ENCODE measurements at regions not wholly inside any gene's neighbourhood (a gene's known extent, or its start where the extent isn't known, plus 50 kb on each side); places are given as distances from the start of the nearest gene placed in this dataset.
"Not testable (repeated sequence)": the region's sequence is repeated elsewhere in the genome, so short reads cannot be mapped to it uniquely, and the experiment has no call there.

DNA sequence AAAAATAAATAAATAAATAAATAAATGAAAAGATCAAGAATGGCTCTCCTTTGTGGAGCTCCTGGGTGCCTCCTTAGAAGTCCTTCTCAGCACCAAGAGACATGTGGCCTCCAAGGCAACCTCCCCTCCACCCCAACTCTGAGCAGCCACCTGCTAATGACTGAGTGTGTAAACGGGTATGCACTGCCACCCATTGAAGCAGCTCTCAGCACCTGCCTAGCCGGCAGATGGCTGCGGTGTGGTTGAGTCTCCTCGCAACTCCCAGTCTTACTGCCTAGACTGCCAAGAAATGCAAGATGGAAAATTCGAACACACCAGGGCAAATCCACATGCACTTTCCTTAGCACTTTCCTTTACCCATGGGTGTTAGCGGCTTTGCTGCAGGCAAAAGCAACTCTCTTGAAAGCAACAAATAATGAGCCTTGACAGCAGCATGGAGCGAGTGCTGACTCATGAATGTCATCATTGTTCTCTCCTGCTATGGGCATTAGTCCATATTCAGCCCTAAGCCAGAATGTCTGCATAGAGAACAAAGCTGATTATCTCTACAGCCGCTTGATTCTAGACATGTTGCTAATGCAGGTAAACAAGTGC lies 913.9 kb upstream of the AUTS2 start:
- no peak for DNase-seq (ENCODE audit: low read depth)

- no peak for DNase-seq (ENCODE audit: low read depth)
These were observed 913.3 kb upstream of the AUTS2 start for GRCh38 chr7:68684996-68685395.

DNA sequence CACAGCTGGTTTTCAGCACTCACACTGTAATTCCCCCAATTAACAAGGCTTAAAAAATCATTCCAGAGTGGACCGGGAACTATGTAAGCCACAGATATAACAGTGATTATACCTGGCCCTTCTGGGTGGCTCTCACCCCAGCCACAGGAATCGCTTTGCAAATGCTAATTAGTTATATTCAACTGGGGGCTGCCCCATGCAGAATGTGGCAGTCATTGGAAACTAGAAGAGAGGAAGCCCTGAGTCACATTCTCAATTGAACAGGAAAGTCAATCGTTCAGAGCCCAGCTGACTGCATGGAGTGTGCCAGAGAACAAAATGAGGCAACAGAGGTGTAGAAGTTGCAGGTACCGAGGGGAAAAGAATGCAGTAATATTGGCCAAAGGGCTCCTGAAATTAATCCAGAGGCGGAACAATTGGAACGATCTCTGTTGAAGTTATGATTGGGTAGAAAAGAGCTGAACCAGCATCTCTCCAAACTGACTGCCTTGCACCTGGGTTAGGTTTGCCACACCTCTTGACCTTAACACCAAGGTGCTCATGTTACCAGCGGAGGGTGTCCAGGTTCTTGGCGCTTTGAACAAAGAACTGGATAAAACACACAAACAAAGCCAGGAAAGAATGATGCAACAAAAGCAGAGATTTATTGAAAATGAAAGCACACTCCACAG lies 909.7 kb upstream of the AUTS2 start:
- DNase-seq (ENCODE audit: low read depth), result no peak

- DNase-seq (ENCODE audit: low read depth), result no peak
These were observed 909.2 kb upstream of the AUTS2 start for GRCh38 chr7:68689087-68689433.

GRCh38 chr7:68691261-68692216 lies 906.7 kb upstream of the AUTS2 start:
- DNase-seq (ENCODE audit: low read depth), result no peak

- DNase-seq (ENCODE audit: low read depth), result no peak
These were observed 905.8 kb upstream of the AUTS2 start for GRCh38 chr7:68692511-68692910.

- no peak for DNase-seq (ENCODE audit: low read depth)
These were observed 903.6 kb upstream of the AUTS2 start for GRCh38 chr7:68694656-68695055.

DNA sequence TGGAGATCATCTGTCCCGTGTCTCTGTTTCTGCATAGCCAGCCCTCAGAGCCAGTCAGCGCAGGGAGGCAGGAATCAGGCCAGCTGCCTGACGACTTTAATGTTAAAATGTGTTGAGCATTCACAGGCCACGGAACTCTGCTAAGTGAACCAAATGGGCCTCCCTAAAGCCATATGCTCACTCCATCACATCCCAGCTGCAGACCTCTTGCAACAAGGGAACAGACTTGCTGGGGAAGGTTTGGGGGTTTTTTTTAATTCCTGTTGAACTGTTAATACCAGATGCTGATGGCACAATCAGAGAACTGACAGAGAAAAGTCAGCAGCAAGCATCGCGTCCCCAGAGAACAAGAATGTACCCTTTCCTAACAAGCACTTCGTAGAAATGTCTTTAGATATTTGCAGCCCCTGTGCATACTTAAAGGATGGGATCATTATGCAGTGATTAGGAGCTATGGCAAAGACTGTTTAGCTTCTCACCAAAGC lies 900.4 kb upstream of the AUTS2 start:
- no peak for DNase-seq (ENCODE audit: low read depth)

- no peak for DNase-seq (ENCODE audit: low read depth)
These were observed 899.1 kb upstream of the AUTS2 start for GRCh38 chr7:68699090-68699711.

DNA sequence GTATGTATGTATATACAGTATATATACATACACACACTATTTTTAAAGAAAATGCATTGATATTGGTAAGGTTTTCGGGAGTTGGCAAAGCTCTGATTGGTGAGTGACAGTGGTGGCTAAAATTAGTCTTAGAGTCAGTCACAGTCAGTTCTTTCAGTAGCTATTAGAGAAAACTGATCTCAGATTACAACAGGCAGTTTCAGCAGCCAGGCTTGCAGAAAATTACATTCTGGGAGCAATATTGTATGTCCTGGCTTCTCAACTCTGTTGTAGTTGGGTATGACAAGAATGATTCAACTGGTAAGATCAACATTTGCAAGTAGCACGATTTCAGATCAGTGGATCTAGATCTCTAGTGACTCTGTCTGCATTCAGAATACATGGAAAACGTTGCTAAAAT lies 897.9 kb upstream of the AUTS2 start:
- no peak for DNase-seq (ENCODE audit: low read depth)

- peak; percentile 6 for DNase-seq (ENCODE audit: low read depth)
These were observed 892.0 kb upstream of the AUTS2 start for GRCh38 chr7:68706291-68706690.

DNA sequence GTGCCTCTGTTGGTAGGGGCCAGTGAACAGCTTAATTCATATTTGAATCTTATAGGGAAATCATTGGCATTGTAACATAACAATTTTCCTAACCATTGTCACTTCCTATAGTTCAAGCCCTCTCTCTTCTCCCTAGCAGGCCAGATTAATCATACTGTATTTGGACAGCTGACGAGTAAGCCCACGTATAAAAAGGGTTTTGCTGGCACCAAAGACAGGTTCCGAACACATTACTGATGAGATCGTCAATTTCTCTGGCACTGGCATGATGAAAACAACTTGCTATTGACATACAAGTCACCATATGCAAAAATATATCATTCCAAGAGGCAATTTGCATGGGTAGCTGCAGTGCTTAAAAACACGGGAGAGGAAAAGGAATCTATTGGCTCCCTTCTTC lies 891.1 kb upstream of the AUTS2 start:
- DNase-seq (ENCODE audit: low read depth), result no peak

- no peak for DNase-seq (ENCODE audit: low read depth)
These were observed 890.3 kb upstream of the AUTS2 start for GRCh38 chr7:68707958-68708357.

GRCh38 chr7:68712956-68713495 lies 885.2 kb upstream of the AUTS2 start:
- no peak for DNase-seq (ENCODE audit: low read depth)

DNA sequence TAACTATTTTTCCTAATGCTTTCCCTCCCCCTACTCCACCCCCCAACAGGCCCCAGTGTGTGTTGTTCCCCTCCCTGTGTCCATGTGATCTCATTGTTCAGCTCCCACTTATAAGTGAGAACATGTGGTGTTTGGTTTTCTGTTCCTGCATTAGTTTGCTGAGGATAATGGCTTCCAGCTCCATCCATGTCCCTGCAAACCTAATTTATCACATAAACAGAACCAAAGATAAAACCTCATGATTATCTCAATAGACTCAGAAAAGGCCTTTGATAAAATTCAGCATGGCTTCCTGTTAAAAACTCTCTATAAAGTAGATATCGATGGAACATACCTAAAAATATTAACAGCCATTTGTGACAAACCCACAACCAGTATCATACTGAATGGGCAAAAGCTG lies 884.1 kb upstream of the AUTS2 start:
- not testable (repeated sequence) for DNase-seq (ENCODE audit: low read depth)

GRCh38 chr7:68715907-68716306 lies 882.4 kb upstream of the AUTS2 start:
- DNase-seq (ENCODE audit: low read depth), result no peak

DNA sequence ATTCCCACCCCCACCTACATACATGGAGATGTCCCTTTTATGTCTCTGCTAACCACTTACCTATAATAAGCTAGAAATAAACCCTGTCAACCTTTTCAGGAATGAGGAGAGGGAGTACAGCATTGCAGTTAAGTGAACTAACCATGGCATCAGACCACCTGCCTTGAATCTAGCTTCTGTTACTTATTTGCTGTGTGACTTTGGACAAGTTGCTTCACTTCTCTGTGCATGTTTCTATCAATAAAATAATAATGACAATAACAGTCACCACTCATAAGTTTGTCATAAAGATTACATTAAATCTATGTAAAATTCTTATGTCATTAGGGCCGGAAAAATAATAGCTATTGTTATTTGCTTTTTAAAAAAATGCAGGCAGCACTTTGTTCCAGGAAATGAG lies 881.1 kb upstream of the AUTS2 start:
- no peak for DNase-seq (ENCODE audit: low read depth)

DNA sequence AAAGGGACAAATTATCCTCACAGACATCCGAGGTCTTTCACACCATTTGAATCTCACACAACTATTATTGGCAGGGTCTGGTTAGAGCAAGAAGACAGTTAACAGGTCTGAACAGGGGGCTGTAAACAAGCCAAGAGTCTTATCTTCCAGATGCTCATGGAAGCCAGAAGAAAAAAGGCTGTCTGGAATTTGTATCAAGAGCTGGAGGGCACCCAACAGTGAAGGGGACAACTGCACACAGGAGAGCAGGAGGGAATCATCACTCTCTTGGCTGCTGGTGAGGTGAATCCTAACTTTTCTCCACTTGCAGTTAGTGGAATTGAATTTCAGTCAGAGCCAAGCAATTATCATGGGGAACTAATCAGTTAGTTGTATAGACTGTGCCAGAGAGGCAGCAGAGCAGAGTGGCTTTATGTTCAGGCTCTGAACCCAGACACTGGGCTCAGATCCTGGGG lies 880.2 kb upstream of the AUTS2 start:
- no peak for DNase-seq (ENCODE audit: low read depth)

- DNase-seq (ENCODE audit: low read depth), result no peak
These were observed 877.6 kb upstream of the AUTS2 start for GRCh38 chr7:68720697-68721096.

- DNase-seq (ENCODE audit: low read depth), result no peak
These were observed 876.2 kb upstream of the AUTS2 start for GRCh38 chr7:68722044-68722443.

GRCh38 chr7:68724965-68725364 lies 873.3 kb upstream of the AUTS2 start:
- no peak for DNase-seq (ENCODE audit: low read depth)

All from HT1080 (cell line).